EL (cell line): ENCODE measurements at regions not wholly inside any gene's neighbourhood (a gene's known extent, or its start where the extent isn't known, plus 50 kb on each side); places are given as distances from the start of the nearest gene placed in this dataset.
"Not testable (repeated sequence)": the region's sequence is repeated elsewhere in the genome, so short reads cannot be mapped to it uniquely, and the experiment has no call there.

ENCODE experiments used
- DNase-seq: peaks from one replicate; pipeline ENCODE4 v3.0.0-alpha.2; 2016

- no peak for DNase-seq
Observed at GRCh38 chr9:81058782-81059181, 630.6 kb downstream of the TLE1 start.

GRCh38 chr9:81053298-81054025, 635.9 kb downstream of the TLE1 start:
- no peak for DNase-seq

- peak; percentile 45 for DNase-seq
Observed at GRCh38 chr9:81052846-81053245, 636.5 kb downstream of the TLE1 start.

- DNase-seq: no peak
Observed at GRCh38 chr9:81047280-81047679, 642.1 kb downstream of the TLE1 start.

GRCh38 chr9:81045658-81046057, 643.7 kb downstream of the TLE1 start:
- DNase-seq: no peak

- no peak for DNase-seq
Observed at GRCh38 chr9:81037889-81038288, 651.5 kb downstream of the TLE1 start.

GRCh38 chr9:81035601-81036000, 653.7 kb downstream of the TLE1 start:
- no peak for DNase-seq

- DNase-seq: peak; percentile 80
Observed at GRCh38 chr9:81035171-81035570, 654.2 kb downstream of the TLE1 start.

- DNase-seq: peak; percentile 48
Observed at GRCh38 chr9:81032831-81033230, 656.5 kb downstream of the TLE1 start.

GRCh38 chr9:81032030-81032572, 657.2 kb downstream of the TLE1 start:
- peak; percentile 81 for DNase-seq

- DNase-seq: no peak
Observed at GRCh38 chr9:81031422-81032029, 657.8 kb downstream of the TLE1 start.

GRCh38 chr9:81030027-81030426, 659.3 kb downstream of the TLE1 start:
- DNase-seq: no peak

GRCh38 chr9:81028504-81028903, 660.8 kb downstream of the TLE1 start:
- DNase-seq: peak; percentile 93

- DNase-seq: peak; percentile 9
Observed at GRCh38 chr9:81022177-81022576, 667.2 kb downstream of the TLE1 start.

GRCh38 chr9:81014945-81015344, 674.4 kb downstream of the TLE1 start:
- not testable (repeated sequence) for DNase-seq

GRCh38 chr9:81013191-81013590, 676.2 kb downstream of the TLE1 start:
- DNase-seq: not testable (repeated sequence)

- DNase-seq: no peak
Observed at GRCh38 chr9:81002906-81003305, 686.4 kb downstream of the TLE1 start.

- no peak for DNase-seq
Observed at GRCh38 chr9:81002242-81002641, 687.1 kb downstream of the TLE1 start.

GRCh38 chr9:80995759-80996158, 693.6 kb downstream of the TLE1 start:
- DNase-seq: peak; percentile 90

- peak; percentile 73 for DNase-seq
Observed at GRCh38 chr9:80994892-80995291, 694.5 kb downstream of the TLE1 start.

GRCh38 chr9:80985595-80985994, 703.8 kb downstream of the TLE1 start:
- DNase-seq: not testable (repeated sequence)

GRCh38 chr9:80976403-80976802, 712.9 kb downstream of the TLE1 start:
- DNase-seq: no peak

GRCh38 chr9:80970377-80970776, 719.0 kb downstream of the TLE1 start:
- DNase-seq: not testable (repeated sequence)

GRCh38 chr9:80968611-80969010, 720.7 kb downstream of the TLE1 start:
- DNase-seq: peak; percentile 80
